ACC112 (cell line): ENCODE measurements at regions not wholly inside any gene's neighbourhood (a gene's known extent, or its start where the extent isn't known, plus 50 kb on each side); places are given as distances from the start of the nearest gene placed in this dataset.
"Not testable (repeated sequence)": the region's sequence is repeated elsewhere in the genome, so short reads cannot be mapped to it uniquely, and the experiment has no call there.

Source experiments
- H2AFZ ChIP-seq: fragments of 200-600 bp; sonication (generic); one replicate; pipeline ENCODE4 v1.6.0; 2017; ENCODE audit warnings: antibody characterized with exemption, low read length; ENCODE audit not compliant: unreplicated experiment
- H3K27ac ChIP-seq: fragments of 200-600 bp; sonication (generic); 2 replicates; pipeline ENCODE4 v1.5.1; 2014; ENCODE audit warnings: low read depth, mild to moderate bottlenecking, antibody characterized with exemption, low read length, moderate library complexity
- H3K27me3 ChIP-seq: fragments of 200-600 bp; sonication (generic); 2 replicates; pipeline ENCODE4 v1.6.1; 2014; ENCODE audit warnings: mild to moderate bottlenecking, antibody characterized with exemption, low read length, moderate library complexity, mixed read lengths; ENCODE audit not compliant: insufficient read depth
- H3K36me3 ChIP-seq: fragments of 200-600 bp; sonication (generic); 2 replicates; pipeline ENCODE4 v1.6.1; 2016; ENCODE audit warnings: mild to moderate bottlenecking, antibody characterized with exemption, low read length, moderate library complexity, mixed read lengths; ENCODE audit not compliant: insufficient read depth
- H3K4me1 ChIP-seq: fragments of 200-600 bp; sonication (generic); one replicate; pipeline ENCODE4 v1.6.1; 2016; ENCODE audit warnings: low read length, mixed read lengths; ENCODE audit not compliant: insufficient read depth, unreplicated experiment, control insufficient read depth
- H3K4me3 ChIP-seq: fragments of 200-600 bp; sonication (generic); 2 replicates; pipeline ENCODE4 v1.5.1; 2014; ENCODE audit warnings: mild to moderate bottlenecking, low read depth, low read length
- H3K79me2 ChIP-seq: fragments of 200-600 bp; sonication (generic); one replicate; pipeline ENCODE4 v1.6.0; 2016; ENCODE audit warnings: low read length; ENCODE audit not compliant: control insufficient read depth, unreplicated experiment, insufficient read depth

- Histone ChIP-seq H3K27ac (no peak overlapping the region), H3K4me3 (no peak overlapping the region), H3K36me3 (no peaks in the 10 kb centered on the region), H3K79me2 (no peaks in the 10 kb centered on the region), H3K4me1 (no peaks in the 10 kb centered on the region), H3K27me3 (no peaks in the 10 kb centered on the region), H2AFZ (no peak overlapping the region)
Measured at GRCh38 chr12:124085419-124086296, 112.6 kb downstream of the ZNF664 start.

- Histone ChIP-seq H3K4me3 (no peak overlapping the region), H3K36me3 (no peaks in the 10 kb centered on the region), H3K27ac (no peak overlapping the region), H3K4me1 (no peaks in the 10 kb centered on the region), H3K27me3 (no peaks in the 10 kb centered on the region), H3K79me2 (no peaks in the 10 kb centered on the region), H2AFZ (no peak overlapping the region)
Measured at GRCh38 chr12:124086299-124086898, 113.4 kb downstream of the ZNF664 start.

DNA sequence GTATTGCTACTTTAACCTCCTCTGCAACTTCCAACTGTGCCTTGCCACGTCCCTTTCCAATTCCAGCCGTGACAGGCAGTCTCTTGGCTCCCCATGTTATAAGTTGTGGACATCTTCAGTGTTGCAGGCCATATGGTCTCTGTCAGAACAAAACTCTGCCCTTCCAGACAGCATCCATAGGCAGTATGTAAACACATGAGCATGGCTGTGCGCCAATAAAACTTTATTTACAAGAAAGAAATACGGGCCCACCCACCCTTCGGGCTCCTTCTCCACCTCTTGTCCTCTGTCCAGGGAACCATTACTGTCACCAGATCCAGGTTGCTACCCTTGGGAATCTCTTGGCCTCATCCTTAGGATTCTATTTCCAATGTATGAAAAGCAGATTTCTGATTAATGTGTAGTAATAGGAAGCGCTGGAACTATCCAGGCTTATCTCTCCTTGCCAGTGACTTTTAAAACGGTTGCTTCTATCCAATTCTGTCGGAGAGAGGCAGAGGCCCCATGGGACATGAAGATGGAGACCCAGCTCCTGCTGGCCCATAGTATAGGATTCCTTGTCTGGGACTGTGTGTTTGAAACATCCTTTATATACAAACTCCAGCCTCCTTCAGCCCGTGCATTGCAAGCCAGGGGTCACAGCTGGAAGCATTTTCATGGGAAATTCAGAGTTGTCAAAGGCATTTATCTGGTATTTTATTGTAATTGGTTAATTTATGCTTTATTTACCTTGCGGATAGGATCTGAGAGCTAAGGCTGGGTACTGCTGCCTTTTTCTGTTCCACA, 114.4 kb downstream of the ZNF664 start:
- H3K4me3 ChIP-seq, result no peak overlapping the region
- no peaks in the 10 kb centered on the region for H3K36me3 ChIP-seq
- no peaks in the 10 kb centered on the region for H3K4me1 ChIP-seq
- H3K27ac ChIP-seq, result no peak overlapping the region
- H3K79me2 ChIP-seq, result no peaks in the 10 kb centered on the region
- H3K27me3 ChIP-seq, result no peaks in the 10 kb centered on the region
- H2AFZ ChIP-seq, result no peak overlapping the region

- Histone ChIP-seq H3K27me3 (no peaks in the 10 kb centered on the region), H3K27ac (no peak overlapping the region), H3K4me1 (no peaks in the 10 kb centered on the region), H3K36me3 (no peaks in the 10 kb centered on the region), H2AFZ (no peak overlapping the region), H3K79me2 (no peaks in the 10 kb centered on the region), H3K4me3 (no peak overlapping the region)
Measured at GRCh38 chr12:124088217-124088907, 115.3 kb downstream of the ZNF664 start.

DNA sequence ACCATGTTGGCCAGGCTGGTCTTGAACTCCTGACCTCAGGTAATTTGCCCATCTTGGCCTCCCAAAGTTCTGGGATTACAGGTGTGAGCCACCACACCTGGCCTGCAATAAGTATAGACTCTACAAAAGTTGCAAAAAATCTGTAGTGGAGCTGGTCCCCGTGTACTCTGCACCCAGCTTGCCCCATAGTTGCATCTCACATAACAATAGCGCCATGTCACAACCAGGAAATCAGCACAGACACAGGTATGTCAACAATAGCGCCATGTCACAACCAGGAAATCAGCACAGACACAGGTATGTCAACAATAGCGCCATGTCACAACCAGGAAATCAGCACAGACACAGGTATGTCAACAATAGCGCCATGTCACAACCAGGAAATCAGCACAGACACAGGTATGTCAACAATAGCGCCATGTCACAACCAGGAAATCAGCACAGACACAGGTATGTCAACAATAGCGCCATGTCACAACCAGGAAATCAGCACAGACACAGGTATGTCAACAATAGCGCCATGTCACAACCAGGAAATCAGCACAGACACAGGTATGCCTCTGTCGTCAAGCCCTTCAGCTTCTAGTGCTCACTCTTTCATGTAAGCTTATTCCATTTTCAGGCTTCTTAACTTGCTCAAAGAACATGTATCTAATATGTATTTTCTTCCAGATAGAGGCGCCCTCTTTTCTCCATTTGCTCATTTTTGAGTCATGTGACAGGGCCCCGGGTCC, 116.3 kb downstream of the ZNF664 start:
- not testable (repeated sequence) for H3K79me2 ChIP-seq, H3K4me1 ChIP-seq, H3K27ac ChIP-seq, H3K36me3 ChIP-seq, H3K4me3 ChIP-seq, H2AFZ ChIP-seq, H3K27me3 ChIP-seq

DNA sequence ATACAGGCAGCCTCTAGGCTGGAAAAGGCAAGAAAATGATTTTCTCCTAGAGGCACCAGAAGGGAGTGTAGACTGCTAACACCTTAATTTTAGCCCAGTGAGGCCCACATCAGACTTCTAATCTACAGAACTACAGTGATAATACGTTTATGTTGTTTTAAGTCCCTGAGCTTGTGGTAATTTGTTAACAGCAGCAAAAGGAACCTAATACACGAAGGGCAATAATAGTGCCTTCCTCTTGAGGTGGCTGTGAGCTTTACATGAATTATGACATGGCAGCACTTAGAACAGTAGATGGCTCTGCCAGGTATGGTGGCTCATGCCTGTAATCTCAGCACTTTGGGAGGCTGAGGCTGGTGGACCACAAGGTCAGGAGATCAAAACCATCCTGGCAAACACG, 118.8 kb downstream of the ZNF664 start:
- Histone ChIP-seq H2AFZ (no peak overlapping the region), H3K79me2 (no peaks in the 10 kb centered on the region), H3K36me3 (no peaks in the 10 kb centered on the region), H3K4me1 (no peaks in the 10 kb centered on the region), H3K27me3 (peaks cover 6% of the 10 kb centered on the region; the same call in 1 of the 2 replicates), H3K27ac (no peak overlapping the region), H3K4me3 (no peak overlapping the region)

- not testable (repeated sequence) for H2AFZ ChIP-seq, H3K27me3 ChIP-seq, H3K79me2 ChIP-seq, H3K4me3 ChIP-seq, H3K27ac ChIP-seq, H3K36me3 ChIP-seq, H3K4me1 ChIP-seq
Measured at GRCh38 chr12:124092532-124092931, 119.5 kb downstream of the ZNF664 start.

DNA sequence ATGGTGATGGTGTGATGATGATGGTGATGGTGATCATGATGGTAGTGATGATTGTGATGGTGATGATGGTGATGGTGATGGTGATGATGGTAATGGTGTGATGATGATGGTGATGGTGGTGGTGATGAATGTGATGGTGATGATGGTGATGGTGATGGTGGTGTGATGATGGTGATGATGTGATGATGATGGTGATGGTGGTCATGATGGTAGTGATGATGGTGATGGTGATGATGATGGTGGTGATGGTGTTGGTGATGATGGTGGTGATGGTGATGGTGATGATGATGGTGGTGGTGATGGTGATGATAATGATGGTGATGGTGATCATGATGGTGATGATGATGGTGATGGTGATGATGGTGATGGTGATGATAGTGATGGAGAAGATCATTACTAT, 120.3 kb downstream of the ZNF664 start:
- Histone ChIP-seq H3K27ac (no peak overlapping the region), H3K4me1 (no peaks in the 10 kb centered on the region), H3K27me3 (peaks cover 17% of the 10 kb centered on the region)

GRCh38 chr12:124094188-124094587, 121.2 kb downstream of the ZNF664 start:
- Histone ChIP-seq H3K4me3 (no peak overlapping the region), H3K27ac (no peak overlapping the region), H3K4me1 (no peaks in the 10 kb centered on the region), H3K27me3 (peaks cover 25% of the 10 kb centered on the region), H3K79me2 (no peaks in the 10 kb centered on the region), H2AFZ (no peak overlapping the region), H3K36me3 (no peaks in the 10 kb centered on the region)

More for the DNA sequence above, 120.3 kb downstream of the ZNF664 start:
- Histone ChIP-seq H3K4me3 (no peak overlapping the region), H3K79me2 (no peaks in the 10 kb centered on the region), H2AFZ (no peak overlapping the region), H3K36me3 (no peaks in the 10 kb centered on the region)

GRCh38 chr12:124094733-124095132, 121.7 kb downstream of the ZNF664 start:
- peaks cover 31% of the 10 kb centered on the region for H3K27me3 ChIP-seq
- no peaks in the 10 kb centered on the region for H3K79me2 ChIP-seq
- no peak overlapping the region for H2AFZ ChIP-seq
- H3K4me1 ChIP-seq, result no peaks in the 10 kb centered on the region
- no peak overlapping the region for H3K27ac ChIP-seq
- no peak overlapping the region for H3K4me3 ChIP-seq
- H3K36me3 ChIP-seq, result no peaks in the 10 kb centered on the region
